ENCODE measurements at regions not wholly inside any gene's neighbourhood (a gene's known extent, or its start where the extent isn't known, plus 50 kb on each side); places are given as distances from the start of the nearest gene placed in this dataset.

DNA sequence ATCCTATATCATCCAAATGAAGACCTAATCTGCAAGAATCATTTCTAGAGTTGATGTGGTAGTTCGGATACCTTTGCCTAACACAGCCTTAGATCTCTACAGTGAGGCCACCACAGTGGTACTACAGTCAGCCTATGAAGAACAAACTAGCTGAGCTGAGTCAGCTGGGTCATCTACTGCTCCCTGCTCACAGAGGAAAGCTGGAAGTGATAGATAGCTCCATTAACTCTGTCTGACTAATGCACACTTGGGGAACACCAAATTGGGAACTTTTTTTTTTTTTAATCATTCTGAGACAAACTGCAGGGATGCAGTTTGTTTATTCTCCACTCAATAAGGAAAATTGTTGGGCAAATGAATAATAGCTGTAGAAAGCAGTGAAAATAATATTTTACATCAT, 1160.6 kb downstream of the PCDH9 start:
- H3K4me1 Mint-ChIP-seq = no peaks in the 10 kb centered on the region
- no peak overlapping the region for H3K4me3 Mint-ChIP-seq
- DNase-seq = no peak
- H3K27me3 Mint-ChIP-seq (ENCODE audit: low read depth, poor library complexity) = no peaks in the 10 kb centered on the region
- TF ChIP-seq, protein P1, sequence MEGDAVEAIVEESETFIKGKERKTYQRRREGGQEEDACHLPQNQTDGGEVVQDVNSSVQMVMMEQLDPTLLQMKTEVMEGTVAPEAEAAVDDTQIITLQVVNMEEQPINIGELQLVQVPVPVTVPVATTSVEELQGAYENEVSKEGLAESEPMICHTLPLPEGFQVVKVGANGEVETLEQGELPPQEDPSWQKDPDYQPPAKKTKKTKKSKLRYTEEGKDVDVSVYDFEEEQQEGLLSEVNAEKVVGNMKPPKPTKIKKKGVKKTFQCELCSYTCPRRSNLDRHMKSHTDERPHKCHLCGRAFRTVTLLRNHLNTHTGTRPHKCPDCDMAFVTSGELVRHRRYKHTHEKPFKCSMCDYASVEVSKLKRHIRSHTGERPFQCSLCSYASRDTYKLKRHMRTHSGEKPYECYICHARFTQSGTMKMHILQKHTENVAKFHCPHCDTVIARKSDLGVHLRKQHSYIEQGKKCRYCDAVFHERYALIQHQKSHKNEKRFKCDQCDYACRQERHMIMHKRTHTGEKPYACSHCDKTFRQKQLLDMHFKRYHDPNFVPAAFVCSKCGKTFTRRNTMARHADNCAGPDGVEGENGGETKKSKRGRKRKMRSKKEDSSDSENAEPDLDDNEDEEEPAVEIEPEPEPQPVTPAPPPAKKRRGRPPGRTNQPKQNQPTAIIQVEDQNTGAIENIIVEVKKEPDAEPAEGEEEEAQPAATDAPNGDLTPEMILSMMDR (IDR thresholded peaks at IDR 0.05) = no peak
- H3K9me3 Mint-ChIP-seq = no peaks in the 10 kb centered on the region
- H3K36me3 Mint-ChIP-seq (ENCODE audit: low read depth) = no peaks in the 10 kb centered on the region
- no peak overlapping the region for H3K27ac Mint-ChIP-seq

DNA sequence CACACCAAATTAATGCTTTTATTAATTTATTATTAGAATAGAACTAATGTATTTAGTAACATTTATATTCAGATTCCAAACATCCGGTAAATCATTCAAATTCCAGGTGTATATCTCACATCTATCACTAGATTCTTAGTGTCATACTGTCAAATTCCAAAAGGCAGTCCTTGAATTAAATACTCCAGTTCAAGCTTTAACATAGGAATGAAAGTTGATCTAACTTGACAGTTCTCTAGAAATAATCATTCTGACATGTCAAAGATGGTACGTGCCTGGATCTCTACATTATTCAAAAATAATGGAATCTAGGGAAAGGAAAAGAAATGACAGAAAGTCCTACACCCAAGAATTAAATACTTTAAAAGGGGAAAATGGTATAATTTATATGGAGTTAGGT, 1161.5 kb downstream of the PCDH9 start:
- TF ChIP-seq, protein P1 (IDR thresholded peaks at IDR 0.05) = no peak
- Mint-ChIP-seq H3K36me3 (ENCODE audit: low read depth) (no peaks in the 10 kb centered on the region), H3K27me3 (ENCODE audit: low read depth, poor library complexity) (no peaks in the 10 kb centered on the region), H3K4me1 (no peaks in the 10 kb centered on the region), H3K9me3 (no peaks in the 10 kb centered on the region), H3K27ac (no peak overlapping the region), H3K4me3 (no peak overlapping the region)
- no peak for DNase-seq

DNA sequence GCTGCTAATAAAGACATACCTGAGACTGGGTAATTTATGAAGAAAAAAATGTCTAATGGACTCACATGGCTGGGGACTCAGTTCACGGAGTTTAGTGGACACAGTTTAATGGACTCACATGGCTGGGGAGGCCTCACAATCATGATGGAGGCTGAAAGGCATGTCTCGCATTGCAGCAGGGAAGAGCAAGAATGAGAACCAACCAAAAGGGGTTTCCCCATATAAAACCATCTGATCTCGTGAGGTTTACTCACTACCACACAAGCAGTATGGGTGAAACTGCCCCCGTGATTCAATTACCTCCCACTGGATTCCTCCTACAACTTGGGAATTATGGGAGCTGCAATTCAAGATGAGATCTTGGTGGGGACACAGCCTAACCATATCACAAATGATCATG, 1181.2 kb downstream of the PCDH9 start:
- Mint-ChIP-seq H3K4me1 (no peaks in the 10 kb centered on the region), H3K27ac (no peak overlapping the region), H3K27me3 (ENCODE audit: low read depth, poor library complexity) (no peaks in the 10 kb centered on the region), H3K36me3 (ENCODE audit: low read depth) (no peaks in the 10 kb centered on the region), H3K9me3 (peaks cover 8% of the 10 kb centered on the region), H3K4me3 (no peak overlapping the region)
- no peak for DNase-seq
- TF ChIP-seq, protein P1 (IDR thresholded peaks at IDR 0.05) = no peak

DNA sequence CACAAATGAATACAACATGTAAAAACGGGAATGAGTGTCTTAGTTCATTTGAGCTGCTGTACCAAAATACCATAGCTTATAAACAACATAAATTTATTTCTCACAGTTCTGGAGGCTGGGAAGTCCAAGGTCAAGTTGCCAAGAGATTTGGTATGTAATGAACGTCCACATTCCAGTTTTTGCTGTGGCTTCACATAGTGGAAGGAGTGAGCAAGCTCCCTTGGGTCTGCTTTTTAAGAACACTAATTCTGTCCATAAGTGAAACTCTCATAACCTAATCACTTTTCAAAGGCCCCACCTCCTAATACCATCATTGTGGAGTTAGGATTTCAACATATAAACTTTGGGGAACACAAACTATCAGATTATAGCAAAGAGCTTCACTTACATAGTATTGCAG, 1189.6 kb downstream of the PCDH9 start:
- DNase-seq = no peak
- Mint-ChIP-seq H3K9me3 (no peaks in the 10 kb centered on the region), H3K27ac (no peak overlapping the region)

DNA sequence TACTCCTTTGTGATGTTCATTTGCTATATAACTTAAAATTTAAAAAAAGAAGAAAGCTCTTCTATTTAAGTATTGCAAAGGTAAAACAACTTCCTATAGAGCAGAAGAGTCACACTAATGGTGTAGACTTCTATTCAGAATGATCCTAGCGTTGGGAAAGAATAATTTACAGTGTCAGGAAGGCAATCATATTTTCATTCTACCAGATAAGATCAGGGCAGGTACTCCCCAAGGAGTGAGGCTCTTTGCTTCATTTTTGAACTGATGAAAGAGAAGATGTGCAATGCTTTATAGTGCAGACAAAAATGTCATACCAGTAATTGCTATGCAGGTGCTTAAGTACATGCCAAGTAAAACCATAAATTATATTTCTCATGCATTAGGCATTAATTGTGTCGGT, 1193.0 kb downstream of the PCDH9 start:
- Mint-ChIP-seq H3K4me3 (no peak overlapping the region), H3K4me1 (no peaks in the 10 kb centered on the region), H3K9me3 (no peaks in the 10 kb centered on the region), H3K27ac (no peak overlapping the region), H3K27me3 (ENCODE audit: low read depth, poor library complexity) (no peaks in the 10 kb centered on the region), H3K36me3 (ENCODE audit: low read depth) (no peaks in the 10 kb centered on the region)
- no peak for DNase-seq
- TF ChIP-seq, protein P1 (IDR thresholded peaks at IDR 0.05) = no peak

More for the DNA sequence above, 1189.6 kb downstream of the PCDH9 start:
- H3K36me3 Mint-ChIP-seq (ENCODE audit: low read depth) = no peaks in the 10 kb centered on the region
- no peaks in the 10 kb centered on the region for H3K27me3 Mint-ChIP-seq (ENCODE audit: low read depth, poor library complexity)
- no peaks in the 10 kb centered on the region for H3K4me1 Mint-ChIP-seq
- no peak overlapping the region for H3K4me3 Mint-ChIP-seq
- TF ChIP-seq, protein P1 (IDR thresholded peaks at IDR 0.05) = no peak

DNA sequence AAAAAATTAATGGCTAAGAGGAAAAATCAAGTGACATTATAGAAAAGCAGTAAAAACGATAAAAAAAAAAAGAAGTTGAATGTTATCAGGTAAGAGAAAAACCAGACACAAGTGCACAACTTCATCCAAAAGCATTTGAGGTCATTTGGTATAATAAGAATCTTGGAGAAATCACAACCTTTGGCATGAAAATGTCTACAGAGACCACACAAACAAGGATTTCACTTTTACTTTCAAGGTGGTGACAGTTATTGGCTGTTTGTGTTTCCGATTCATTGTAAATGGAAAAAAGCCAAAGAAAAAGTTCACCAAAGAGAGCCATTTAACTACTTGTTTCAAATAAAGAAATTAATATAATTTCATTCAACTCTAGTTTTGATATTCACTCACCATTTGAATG, 1193.5 kb downstream of the PCDH9 start:
- Mint-ChIP-seq H3K9me3 (no peaks in the 10 kb centered on the region), H3K4me1 (no peaks in the 10 kb centered on the region), H3K4me3 (no peak overlapping the region), H3K36me3 (ENCODE audit: low read depth) (no peaks in the 10 kb centered on the region), H3K27me3 (ENCODE audit: low read depth, poor library complexity) (no peaks in the 10 kb centered on the region), H3K27ac (no peak overlapping the region)
- DNase-seq = no peak
- TF ChIP-seq, protein P1 (IDR thresholded peaks at IDR 0.05) = no peak
